SK-N-SH (cell line): ENCODE measurements at regions not wholly inside any gene's neighbourhood (a gene's known extent, or its start where the extent isn't known, plus 50 kb on each side); places are given as distances from the start of the nearest gene placed in this dataset.

Source experiments
- CTCF ChIA-PET: fragments of 300-600, 350-600 bp; formaldehyde crosslinking; extraction: SDS; loops from one replicate; lab custom pipeline; 2021; lab: Yijun Ruan, JAX
- POLR2A ChIA-PET: fragments of 350-600 bp; sonication (Branson Sonifier 250); formaldehyde crosslinking; extraction: SDS; loops from one replicate; lab custom pipeline; 2020; ENCODE audit warnings: antibody characterized with exemption, inconsistent platforms; lab: Yijun Ruan, JAX
- DNase-seq: peaks from one replicate; pipeline ENCODE4 v3.0.0; 2012
- H2AFZ ChIP-seq: fragments of 200-600 bp; sonication (generic); 2 replicates; pipeline ENCODE4 v1.8.1; 2016; ENCODE audit warnings: antibody characterized with exemption, mild to moderate bottlenecking, low read depth
- H3F3A ChIP-seq: fragments of 200-600 bp; sonication (generic); replicated peaks from 2 replicates; pipeline ENCODE3; 2016; ENCODE audit warnings: antibody characterized with exemption, mild to moderate bottlenecking; ENCODE audit not compliant: insufficient read depth
- H3K27ac ChIP-seq, 2 experiments: fragments of 200-500 bp in 1 of 2; fragments of 200-600 bp in 1 of 2; sonication (Bioruptor generic) in 1 of 2; sonication (generic), shearing (Covaris generic) in 1 of 2; 2 replicates each; pipeline versions ENCODE4 v1.5.1 to v1.6.1; 2014 to 2016; ENCODE audit warnings: low read depth in 2 of 2, inconsistent platforms in 1 of 2, low read length in 1 of 2, mild to moderate bottlenecking in 1 of 2, mixed read lengths in 1 of 2
- H3K27me3 ChIP-seq: fragments of 200-600 bp; sonication (generic), shearing (Covaris generic); 2 replicates; pipeline ENCODE4 v1.6.1; 2016; ENCODE audit warnings: mixed run types; ENCODE audit not compliant: insufficient read depth
- H3K36me3 ChIP-seq, 2 experiments: fragments of 200-500 bp in 1 of 2; fragments of 200-600 bp in 1 of 2; sonication (Bioruptor generic) in 1 of 2; sonication (generic) in 1 of 2; replicated peaks in 1 of 2; 2 replicates each; pipeline versions ENCODE3 to v1.5.1; 2014 to 2016; ENCODE audit warnings: low read length in 1 of 2, mild to moderate bottlenecking in 1 of 2; ENCODE audit not compliant: insufficient read depth in 2 of 2, control insufficient read depth in 1 of 2
- H3K4me1 ChIP-seq, 2 experiments: fragments of 200-500 bp in 1 of 2; fragments of 200-600 bp in 1 of 2; sonication (Bioruptor generic) in 1 of 2; sonication (generic), shearing (Covaris generic) in 1 of 2; 2 replicates each; pipeline versions ENCODE4 v1.5.1 to v1.6.1; 2014 to 2016; ENCODE audit warnings: low read depth in 1 of 2, low read length in 1 of 2, mixed run types in 1 of 2; ENCODE audit not compliant: insufficient read depth in 2 of 2, control insufficient read depth in 1 of 2
- H3K4me2 ChIP-seq: fragments of 200-600 bp; sonication (generic), shearing (Covaris generic); 2 replicates; pipeline ENCODE4 v1.6.1; 2017; ENCODE audit warnings: mixed run types
- H3K4me3 ChIP-seq, 2 experiments: fragments of 200-500 bp in 1 of 2; fragments of 200-600 bp in 1 of 2; sonication (Bioruptor generic) in 1 of 2; sonication (generic), shearing (Covaris generic) in 1 of 2; 2 replicates each; pipeline versions ENCODE4 v1.5.1 to v1.8.1; 2014 to 2016; ENCODE audit warnings: low read depth in 2 of 2, inconsistent platforms in 1 of 2, low read length in 1 of 2, mild to moderate bottlenecking in 1 of 2, mixed read lengths in 1 of 2, moderate library complexity in 1 of 2
- H3K79me2 ChIP-seq: fragments of 200-600 bp; sonication (generic); 2 replicates; pipeline ENCODE4 v1.8.1; 2017; ENCODE audit warnings: mild to moderate bottlenecking; ENCODE audit not compliant: insufficient read depth
- H3K9ac ChIP-seq: fragments of 200-600 bp; sonication (generic); 2 replicates; pipeline ENCODE4 v1.6.1; 2017; ENCODE audit warnings: mixed run types
- H3K9me2 ChIP-seq: fragments of 200-600 bp; sonication (generic); 2 replicates; pipeline ENCODE4 v1.6.1; 2017; ENCODE audit warnings: mixed run types
- H3K9me3 ChIP-seq: fragments of 200-600 bp; sonication (generic); 2 replicates; pipeline ENCODE4 v1.6.1; 2017; ENCODE audit warnings: mixed run types, mild to moderate bottlenecking, moderate library complexity
- H4K20me1 ChIP-seq: fragments of 200-600 bp; sonication (generic); 2 replicates; pipeline ENCODE4 v1.6.1; 2017; ENCODE audit warnings: mild to moderate bottlenecking, mixed run types; ENCODE audit not compliant: insufficient read depth
- CHD2 ChIP-seq: fragments of 150-350 bp; IDR thresholded peaks from 2 replicates; pipeline ENCODE4 v1.6.1; 2018; ENCODE audit warnings: low read length; ENCODE audit not compliant: partially characterized antibody
- CTCF ChIP-seq: fragments of 200-600 bp; sonication (generic); IDR thresholded peaks from 2 replicates; pipeline ENCODE4 v1.6.1; 2017; ENCODE audit warnings: antibody characterized with exemption, mild to moderate bottlenecking, moderate library complexity
- EP300 ChIP-seq, 2 experiments: IDR thresholded peaks; 2 replicates each; pipeline versions ENCODE4 v1.4.0 to v1.6.1; 2012; ENCODE audit warnings: borderline replicate concordance in 1 of 2, low read depth in 1 of 2, low read length in 1 of 2
- EZH2phosphoT487 ChIP-seq: fragments of 200-600 bp; sonication (generic); IDR thresholded peaks from 2 replicates; pipeline ENCODE4 v1.6.1; 2017; ENCODE audit warnings: low read depth, mixed run types, mild to moderate bottlenecking, antibody characterized with exemption, moderate library complexity, borderline replicate concordance
- FOXJ3 ChIP-seq: sonication (generic); formaldehyde crosslinking; IDR thresholded peaks from 2 replicates; pipeline ENCODE4 v1.5.1; 2020; ENCODE audit warnings: mild to moderate bottlenecking, missing genetic modification reagents
- FOXM1 ChIP-seq: IDR thresholded peaks from 2 replicates; pipeline ENCODE4 v1.4.0; 2012; ENCODE audit warnings: low read depth, mild to moderate bottlenecking
- GATA2 ChIP-seq: sonication (generic); formaldehyde crosslinking; IDR thresholded peaks from 2 replicates; pipeline ENCODE4 v1.5.0; 2020; ENCODE audit warnings: mild to moderate bottlenecking, missing genetic modification reagents
- MXI1 ChIP-seq: IDR thresholded peaks from 2 replicates; pipeline ENCODE4 v1.6.1; 2012; ENCODE audit warnings: mild to moderate bottlenecking, low read depth, low read length, improper control_type of control experiment
- NRF1 ChIP-seq: IDR thresholded peaks from 2 replicates; pipeline ENCODE4 v1.6.1; 2012; ENCODE audit warnings: low read depth, mild to moderate bottlenecking, low read length
- RFX5 ChIP-seq: IDR thresholded peaks from 2 replicates; pipeline ENCODE4 v1.6.1; 2012; ENCODE audit warnings: mild to moderate bottlenecking, improper control_type of control experiment, low read length
- RXRA ChIP-seq: IDR thresholded peaks from 2 replicates; pipeline ENCODE4 v1.4.0; 2012; ENCODE audit warnings: low read depth, mild to moderate bottlenecking, borderline replicate concordance
- TAF1 ChIP-seq: IDR thresholded peaks from 2 replicates; pipeline ENCODE4 v1.6.1; 2012; ENCODE audit warnings: low read depth, mild to moderate bottlenecking, low read length, moderate library complexity, borderline replicate concordance
- YY1 ChIP-seq: IDR thresholded peaks from 2 replicates; pipeline ENCODE4 v1.4.0; 2012; ENCODE audit warnings: low read depth, mild to moderate bottlenecking
- WGBS: methylation state at CpG from one replicate; pipeline ENCODE4 v1.1.6; 2017; ENCODE audit warnings: low lambda C conversion rate; 5-methylcytosine and 5-hydroxymethylcytosine counted together
- TF ChIP-seq, protein P1 (sequence below): fragments of 150-350 bp; IDR thresholded peaks from 2 replicates; pipeline ENCODE4 v1.6.1; 2016; ENCODE audit warnings: mild to moderate bottlenecking, low read depth, low read length
- TF ChIP-seq, protein P2 (sequence below): IDR thresholded peaks from 2 replicates; pipeline ENCODE4 v1.4.0; 2012; ENCODE audit warnings: low read depth, borderline replicate concordance
- TF ChIP-seq, protein P3 (sequence below): fragments of 150-350 bp; IDR thresholded peaks from 2 replicates; pipeline ENCODE4 v1.6.1; 2017; ENCODE audit warnings: antibody characterized with exemption, low read length, low read depth, borderline replicate concordance

DNA sequence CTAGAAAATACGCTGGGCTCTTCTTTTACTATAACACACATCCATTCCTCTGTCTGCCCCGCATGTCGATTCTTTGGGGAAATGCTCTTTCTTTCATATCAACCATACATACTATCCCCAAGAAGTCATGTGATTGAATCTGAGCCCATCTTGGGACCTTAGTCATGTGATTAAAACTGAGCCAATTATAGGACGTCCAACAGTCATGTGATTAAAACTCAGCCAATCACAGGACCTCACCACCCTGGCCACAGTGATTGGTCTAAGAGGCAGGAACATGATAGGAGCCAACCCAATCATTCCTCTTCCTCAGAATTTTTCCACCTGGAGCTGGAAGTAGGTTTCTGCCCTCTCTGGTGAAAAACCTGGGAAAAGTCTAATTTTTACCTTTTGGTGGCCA, 78.8 kb downstream of the TMEM114 start:
- H3K4me1 ChIP-seq, result peaks cover 0 to 13% of the 10 kb centered on the region in 2 experiments; a peak in 2 of 4 replicates
- H3K27ac ChIP-seq, result no peak overlapping the region
- H3K79me2 ChIP-seq, result no peaks in the 10 kb centered on the region
- H3K9ac ChIP-seq, result no peak overlapping the region
- H3K27me3 ChIP-seq, result no peaks in the 10 kb centered on the region
- DNase-seq, result no peak
- no peak overlapping the region for H2AFZ ChIP-seq
- H3K36me3 ChIP-seq, result no peaks in the 10 kb centered on the region
- WGBS, result 44% methylated on average over 4 of the region's 4 CpGs
- no peaks in the 10 kb centered on the region for H4K20me1 ChIP-seq
- CTCF ChIA-PET, result no interaction called here
- H3K9me3 ChIP-seq, result no peaks in the 10 kb centered on the region
- no peak overlapping the region for H3K4me3 ChIP-seq
- no peak overlapping the region for H3K4me2 ChIP-seq
- no peaks in the 10 kb centered on the region for H3K9me2 ChIP-seq
- POLR2A ChIA-PET, result no interaction called here
- TF ChIP-seq EP300 (IDR thresholded peaks at IDR 0.05; ENCODE audit: borderline replicate concordance in 1 of 2, low read depth in 1 of 2, low read length in 1 of 2) (no peak), YY1 (no peak), EZH2phosphoT487 (no peak), NRF1 (no peak), RFX5 (no peak), RXRA (no peak), TAF1 (no peak), FOXM1 (no peak)
- TF ChIP-seq, protein P1, sequence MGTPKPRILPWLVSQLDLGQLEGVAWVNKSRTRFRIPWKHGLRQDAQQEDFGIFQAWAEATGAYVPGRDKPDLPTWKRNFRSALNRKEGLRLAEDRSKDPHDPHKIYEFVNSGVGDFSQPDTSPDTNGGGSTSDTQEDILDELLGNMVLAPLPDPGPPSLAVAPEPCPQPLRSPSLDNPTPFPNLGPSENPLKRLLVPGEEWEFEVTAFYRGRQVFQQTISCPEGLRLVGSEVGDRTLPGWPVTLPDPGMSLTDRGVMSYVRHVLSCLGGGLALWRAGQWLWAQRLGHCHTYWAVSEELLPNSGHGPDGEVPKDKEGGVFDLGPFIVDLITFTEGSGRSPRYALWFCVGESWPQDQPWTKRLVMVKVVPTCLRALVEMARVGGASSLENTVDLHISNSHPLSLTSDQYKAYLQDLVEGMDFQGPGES, result no peak
- TF ChIP-seq, protein P2, sequence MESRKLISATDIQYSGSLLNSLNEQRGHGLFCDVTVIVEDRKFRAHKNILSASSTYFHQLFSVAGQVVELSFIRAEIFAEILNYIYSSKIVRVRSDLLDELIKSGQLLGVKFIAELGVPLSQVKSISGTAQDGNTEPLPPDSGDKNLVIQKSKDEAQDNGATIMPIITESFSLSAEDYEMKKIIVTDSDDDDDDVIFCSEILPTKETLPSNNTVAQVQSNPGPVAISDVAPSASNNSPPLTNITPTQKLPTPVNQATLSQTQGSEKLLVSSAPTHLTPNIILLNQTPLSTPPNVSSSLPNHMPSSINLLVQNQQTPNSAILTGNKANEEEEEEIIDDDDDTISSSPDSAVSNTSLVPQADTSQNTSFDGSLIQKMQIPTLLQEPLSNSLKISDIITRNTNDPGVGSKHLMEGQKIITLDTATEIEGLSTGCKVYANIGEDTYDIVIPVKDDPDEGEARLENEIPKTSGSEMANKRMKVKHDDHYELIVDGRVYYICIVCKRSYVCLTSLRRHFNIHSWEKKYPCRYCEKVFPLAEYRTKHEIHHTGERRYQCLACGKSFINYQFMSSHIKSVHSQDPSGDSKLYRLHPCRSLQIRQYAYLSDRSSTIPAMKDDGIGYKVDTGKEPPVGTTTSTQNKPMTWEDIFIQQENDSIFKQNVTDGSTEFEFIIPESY, result no peak
- no peaks in the 10 kb centered on the region for H3F3A ChIP-seq

DNA sequence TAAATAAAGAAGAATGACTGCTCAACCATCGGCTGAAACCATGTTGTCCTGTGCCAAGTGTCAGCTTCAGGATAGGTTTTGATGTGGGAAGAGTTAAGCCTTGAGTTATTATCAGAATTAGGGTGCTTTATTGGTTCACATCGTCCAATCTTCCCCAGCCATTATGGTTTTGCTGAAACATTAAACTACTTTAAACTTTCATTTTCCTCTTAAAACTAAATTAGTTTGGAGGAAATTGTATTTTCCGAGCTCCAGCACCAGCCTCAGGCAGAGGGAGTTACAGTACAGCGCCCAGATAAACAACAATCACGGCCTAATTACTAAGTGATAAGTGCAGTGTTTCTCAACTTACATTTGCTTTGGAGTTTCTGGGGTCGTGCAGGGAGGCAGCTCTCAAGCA, 80.2 kb downstream of the TMEM114 start:
- H3K9me3 ChIP-seq, result no peaks in the 10 kb centered on the region
- H3K9ac ChIP-seq, result no peak overlapping the region
- H3K4me1 ChIP-seq, result peaks cover 0 to 13% of the 10 kb centered on the region in 2 experiments; a peak in 2 of 4 replicates
- CTCF ChIA-PET, result interaction anchor here (1.7 kb wide), 1 partner anchor 57 kb away, joined by 4 read pairs; no protein-coding TSS in a partner anchor
- no peaks in the 10 kb centered on the region for H3K9me2 ChIP-seq
- H2AFZ ChIP-seq, result no peak overlapping the region
- no peaks in the 10 kb centered on the region for H3K27me3 ChIP-seq
- 2% methylated on average over 6 of the region's 6 CpGs for WGBS
- TF ChIP-seq, protein P3, sequence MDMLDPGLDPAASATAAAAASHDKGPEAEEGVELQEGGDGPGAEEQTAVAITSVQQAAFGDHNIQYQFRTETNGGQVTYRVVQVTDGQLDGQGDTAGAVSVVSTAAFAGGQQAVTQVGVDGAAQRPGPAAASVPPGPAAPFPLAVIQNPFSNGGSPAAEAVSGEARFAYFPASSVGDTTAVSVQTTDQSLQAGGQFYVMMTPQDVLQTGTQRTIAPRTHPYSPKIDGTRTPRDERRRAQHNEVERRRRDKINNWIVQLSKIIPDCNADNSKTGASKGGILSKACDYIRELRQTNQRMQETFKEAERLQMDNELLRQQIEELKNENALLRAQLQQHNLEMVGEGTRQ, result no peak
- peak in 1 of 2 experiments; percentile 84; a peak in 2 of 4 replicates for TF ChIP-seq EP300 (IDR thresholded peaks at IDR 0.05; ENCODE audit: borderline replicate concordance in 1 of 2, low read depth in 1 of 2, low read length in 1 of 2)
- peak; percentile 85 for TF ChIP-seq GATA2
- peak; percentile 47 for TF ChIP-seq CHD2
- no peak for TF ChIP-seq RXRA
- peak; percentile 64 for TF ChIP-seq FOXJ3 (CRISPR knock-in tag)
- TF ChIP-seq MXI1, result 0 out of 2 replicates have a peak, but pooled peaks have one; percentile 27
- TF ChIP-seq EZH2phosphoT487, result no peak
- TF ChIP-seq CTCF, result no peak
- peak; percentile 51 for DNase-seq
- POLR2A ChIA-PET, result interaction anchor here (0.6 kb wide), 1 partner anchor 57 kb away, joined by 5 read pairs; no protein-coding TSS in a partner anchor
- H3K79me2 ChIP-seq, result no peaks in the 10 kb centered on the region
- no peak overlapping the region for H3K4me3 ChIP-seq
- H3K36me3 ChIP-seq, result no peaks in the 10 kb centered on the region
- no peaks in the 10 kb centered on the region for H4K20me1 ChIP-seq
- H3F3A ChIP-seq, result no peaks in the 10 kb centered on the region
- H3K27ac ChIP-seq, result peak overlapping the region in 1 of 2 experiments; percentile 83; a peak in 2 of 4 replicates
- H3K4me2 ChIP-seq, result no peak overlapping the region
